ENCODE measurements at regions not wholly inside any gene's neighbourhood (a gene's known extent, or its start where the extent isn't known, plus 50 kb on each side); places are given as distances from the start of the nearest gene placed in this dataset.

GRCh38 chr18:8548186-8548585, 61.1 kb upstream of the RAB12 start:
- Mint-ChIP-seq H3K36me3 (ENCODE audit: unreplicated experiment) (no peaks in the 10 kb centered on the region), H3K27me3 (ENCODE audit: unreplicated experiment) (peaks cover 32% of the 10 kb centered on the region), H3K9me3 (ENCODE audit: unreplicated experiment) (no peaks in the 10 kb centered on the region), H3K27ac (ENCODE audit: unreplicated experiment) (no peak overlapping the region), H3K4me3 (ENCODE audit: unreplicated experiment) (no peak overlapping the region), H3K4me1 (ENCODE audit: unreplicated experiment) (no peaks in the 10 kb centered on the region)
- no peak for DNase-seq (ENCODE audit: extremely low spot score, unreplicated experiment)
- no peak for TF ChIP-seq CTCF (IDR thresholded peaks at IDR 0.05)

GRCh38 chr18:8549254-8549757, 59.9 kb upstream of the RAB12 start:
- H3K4me3 Mint-ChIP-seq (ENCODE audit: unreplicated experiment) = no peak overlapping the region
- no peak for DNase-seq (ENCODE audit: extremely low spot score, unreplicated experiment)
- no peak overlapping the region for H3K27ac Mint-ChIP-seq (ENCODE audit: unreplicated experiment)
- H3K27me3 Mint-ChIP-seq (ENCODE audit: unreplicated experiment) = peaks cover 25% of the 10 kb centered on the region
- TF ChIP-seq CTCF (IDR thresholded peaks at IDR 0.05) = no peak
- H3K4me1 Mint-ChIP-seq (ENCODE audit: unreplicated experiment) = no peaks in the 10 kb centered on the region
- H3K36me3 Mint-ChIP-seq (ENCODE audit: unreplicated experiment) = no peaks in the 10 kb centered on the region
- H3K9me3 Mint-ChIP-seq (ENCODE audit: unreplicated experiment) = no peaks in the 10 kb centered on the region

GRCh38 chr18:8552151-8552550, 57.1 kb upstream of the RAB12 start:
- DNase-seq (ENCODE audit: extremely low spot score, unreplicated experiment) = no peak
- no peak overlapping the region for H3K27ac Mint-ChIP-seq (ENCODE audit: unreplicated experiment)
- H3K27me3 Mint-ChIP-seq (ENCODE audit: unreplicated experiment) = peaks cover 27% of the 10 kb centered on the region
- H3K9me3 Mint-ChIP-seq (ENCODE audit: unreplicated experiment) = no peaks in the 10 kb centered on the region
- no peaks in the 10 kb centered on the region for H3K4me1 Mint-ChIP-seq (ENCODE audit: unreplicated experiment)
- H3K4me3 Mint-ChIP-seq (ENCODE audit: unreplicated experiment) = no peak overlapping the region
- TF ChIP-seq CTCF (IDR thresholded peaks at IDR 0.05) = no peak
- no peaks in the 10 kb centered on the region for H3K36me3 Mint-ChIP-seq (ENCODE audit: unreplicated experiment)

GRCh38 chr18:8554354-8554753, 54.9 kb upstream of the RAB12 start:
- H3K4me1 Mint-ChIP-seq (ENCODE audit: unreplicated experiment) = no peaks in the 10 kb centered on the region
- H3K36me3 Mint-ChIP-seq (ENCODE audit: unreplicated experiment) = no peaks in the 10 kb centered on the region
- TF ChIP-seq CTCF (IDR thresholded peaks at IDR 0.05) = no peak
- no peak for DNase-seq (ENCODE audit: extremely low spot score, unreplicated experiment)
- H3K9me3 Mint-ChIP-seq (ENCODE audit: unreplicated experiment) = no peaks in the 10 kb centered on the region
- peaks cover 29% of the 10 kb centered on the region for H3K27me3 Mint-ChIP-seq (ENCODE audit: unreplicated experiment)
- no peak overlapping the region for H3K27ac Mint-ChIP-seq (ENCODE audit: unreplicated experiment)
- H3K4me3 Mint-ChIP-seq (ENCODE audit: unreplicated experiment) = no peak overlapping the region

GRCh38 chr18:8556424-8556823, 52.8 kb upstream of the RAB12 start:
- no peak overlapping the region for H3K4me3 Mint-ChIP-seq (ENCODE audit: unreplicated experiment)
- DNase-seq (ENCODE audit: extremely low spot score, unreplicated experiment) = no peak
- H3K27me3 Mint-ChIP-seq (ENCODE audit: unreplicated experiment) = peaks cover 30% of the 10 kb centered on the region
- H3K36me3 Mint-ChIP-seq (ENCODE audit: unreplicated experiment) = no peaks in the 10 kb centered on the region
- no peaks in the 10 kb centered on the region for H3K9me3 Mint-ChIP-seq (ENCODE audit: unreplicated experiment)
- H3K27ac Mint-ChIP-seq (ENCODE audit: unreplicated experiment) = no peak overlapping the region
- H3K4me1 Mint-ChIP-seq (ENCODE audit: unreplicated experiment) = no peaks in the 10 kb centered on the region
- TF ChIP-seq CTCF (IDR thresholded peaks at IDR 0.05) = no peak

All from osteocyte (in vitro differentiated cells).